ENCODE measurements at regions not wholly inside any gene's neighbourhood (a gene's known extent, or its start where the extent isn't known, plus 50 kb on each side); places are given as distances from the start of the nearest gene placed in this dataset.
"Not testable (repeated sequence)": the region's sequence is repeated elsewhere in the genome, so short reads cannot be mapped to it uniquely, and the experiment has no call there.

DNA sequence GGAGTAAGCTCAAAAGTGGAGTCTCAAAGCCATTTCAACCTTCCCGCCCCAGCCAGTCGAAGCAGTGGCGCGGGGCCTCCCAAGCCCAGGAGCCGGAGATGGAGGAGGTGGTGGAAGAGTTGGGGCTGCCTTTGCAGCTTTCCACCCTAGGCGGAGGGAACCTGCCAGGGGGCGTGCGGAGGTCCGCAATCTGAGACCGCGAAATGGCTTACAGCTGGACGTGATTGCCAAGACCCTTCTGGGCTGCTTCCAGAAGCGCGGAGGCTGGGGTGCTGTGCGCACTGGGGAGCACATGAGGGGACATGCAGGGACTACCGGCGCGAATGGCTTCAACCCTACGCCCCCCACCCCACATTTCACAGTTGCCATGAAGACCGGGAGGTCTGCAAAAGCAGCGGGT lies 86.2 kb downstream of the PRR15 start:
- H3K36me3 ChIP-seq (ENCODE audit: control insufficient read depth, insufficient read depth, low read length) = no peaks in the 10 kb centered on the region

DNA sequence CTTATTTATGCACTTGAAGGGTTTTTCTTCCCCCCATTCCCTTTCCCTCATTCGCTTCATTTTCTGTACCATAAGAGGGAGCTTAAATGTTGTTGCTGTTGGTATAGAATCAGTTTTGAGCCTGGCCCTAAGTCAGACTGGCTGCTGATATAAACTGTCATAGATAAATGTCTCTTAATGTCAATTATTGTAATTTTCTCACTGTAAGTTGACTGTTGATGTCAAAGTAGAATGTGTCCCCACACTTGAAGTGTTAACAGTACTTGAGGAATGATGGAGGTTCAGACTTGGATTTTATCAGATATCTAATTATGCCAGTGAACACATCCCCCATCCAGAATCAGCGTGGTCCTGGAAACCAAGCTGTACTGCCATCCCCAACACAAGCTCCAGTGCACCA lies 87.8 kb downstream of the PRR15 start:
- Histone ChIP-seq H3K4me2 (ENCODE audit: extremely low read depth, insufficient read depth, low read length) (no peak overlapping the region), H2AFZ (ENCODE audit: low read length) (no peak overlapping the region), H3K27me3 (ENCODE audit: control insufficient read depth, insufficient read depth, low read length) (no peaks in the 10 kb centered on the region), H3K9me3 (ENCODE audit: control insufficient read depth, insufficient read depth, low read depth, low read length) (no peaks in the 10 kb centered on the region), H3K4me3 (replicated peaks in 1 of 4; ENCODE audit: control extremely low read depth in 1 of 4, insufficient read depth in 1 of 4, low read depth in 3 of 4, low read length in 4 of 4) (no peak overlapping the region), H3K36me3 (ENCODE audit: control insufficient read depth, insufficient read depth, low read length) (no peaks in the 10 kb centered on the region), H3K79me2 (ENCODE audit: control insufficient read depth, insufficient read depth, low read length) (no peaks in the 10 kb centered on the region), H3K4me1 (ENCODE audit: control insufficient read depth, extremely low read depth, insufficient read depth, low read length) (no peaks in the 10 kb centered on the region), H3K9ac (ENCODE audit: insufficient read depth, low read length) (no peak overlapping the region), H3K27ac (ENCODE audit: insufficient read depth, low read length) (no peak overlapping the region), H4K20me1 (ENCODE audit: control insufficient read depth, extremely low read depth, insufficient read depth, low read length) (no peaks in the 10 kb centered on the region)
- no peak for DNase-seq (ENCODE audit: low read depth in 2 of 2)
- TF ChIP-seq EZH2 (IDR thresholded peaks at IDR 0.05; ENCODE audit: low read length, missing control alignments) = no peak
- TF ChIP-seq, protein P1, sequence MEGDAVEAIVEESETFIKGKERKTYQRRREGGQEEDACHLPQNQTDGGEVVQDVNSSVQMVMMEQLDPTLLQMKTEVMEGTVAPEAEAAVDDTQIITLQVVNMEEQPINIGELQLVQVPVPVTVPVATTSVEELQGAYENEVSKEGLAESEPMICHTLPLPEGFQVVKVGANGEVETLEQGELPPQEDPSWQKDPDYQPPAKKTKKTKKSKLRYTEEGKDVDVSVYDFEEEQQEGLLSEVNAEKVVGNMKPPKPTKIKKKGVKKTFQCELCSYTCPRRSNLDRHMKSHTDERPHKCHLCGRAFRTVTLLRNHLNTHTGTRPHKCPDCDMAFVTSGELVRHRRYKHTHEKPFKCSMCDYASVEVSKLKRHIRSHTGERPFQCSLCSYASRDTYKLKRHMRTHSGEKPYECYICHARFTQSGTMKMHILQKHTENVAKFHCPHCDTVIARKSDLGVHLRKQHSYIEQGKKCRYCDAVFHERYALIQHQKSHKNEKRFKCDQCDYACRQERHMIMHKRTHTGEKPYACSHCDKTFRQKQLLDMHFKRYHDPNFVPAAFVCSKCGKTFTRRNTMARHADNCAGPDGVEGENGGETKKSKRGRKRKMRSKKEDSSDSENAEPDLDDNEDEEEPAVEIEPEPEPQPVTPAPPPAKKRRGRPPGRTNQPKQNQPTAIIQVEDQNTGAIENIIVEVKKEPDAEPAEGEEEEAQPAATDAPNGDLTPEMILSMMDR (conservative IDR thresholded peaks at IDR 0.05 in 1 of 2, IDR thresholded peaks at IDR 0.05 in 1 of 2; ENCODE audit: low read depth in 1 of 2, low read length in 2 of 2) = no peak

More for the DNA sequence above, 86.2 kb downstream of the PRR15 start:
- Histone ChIP-seq H3K9me3 (ENCODE audit: control insufficient read depth, insufficient read depth, low read depth, low read length) (no peaks in the 10 kb centered on the region), H3K79me2 (ENCODE audit: control insufficient read depth, insufficient read depth, low read length) (no peaks in the 10 kb centered on the region), H3K4me3 (replicated peaks in 1 of 4; ENCODE audit: control extremely low read depth in 1 of 4, insufficient read depth in 1 of 4, low read depth in 3 of 4, low read length in 4 of 4) (no peak overlapping the region), H3K27ac (ENCODE audit: insufficient read depth, low read length) (no peak overlapping the region), H4K20me1 (ENCODE audit: control insufficient read depth, extremely low read depth, insufficient read depth, low read length) (no peaks in the 10 kb centered on the region), H3K4me2 (ENCODE audit: extremely low read depth, insufficient read depth, low read length) (no peak overlapping the region), H3K4me1 (ENCODE audit: control insufficient read depth, extremely low read depth, insufficient read depth, low read length) (no peaks in the 10 kb centered on the region), H2AFZ (ENCODE audit: low read length) (no peak overlapping the region), H3K9ac (ENCODE audit: insufficient read depth, low read length) (no peak overlapping the region), H3K27me3 (ENCODE audit: control insufficient read depth, insufficient read depth, low read length) (no peaks in the 10 kb centered on the region)
- DNase-seq (ENCODE audit: low read depth in 2 of 2) = no peak
- TF ChIP-seq EZH2 (IDR thresholded peaks at IDR 0.05; ENCODE audit: low read length, missing control alignments) = no peak
- TF ChIP-seq, protein P1 (conservative IDR thresholded peaks at IDR 0.05 in 1 of 2, IDR thresholded peaks at IDR 0.05 in 1 of 2; ENCODE audit: low read depth in 1 of 2, low read length in 2 of 2) = no peak

GRCh38 chr7:29652556-29652955 lies 88.9 kb downstream of the PRR15 start:
- Histone ChIP-seq H3K36me3 (ENCODE audit: control insufficient read depth, insufficient read depth, low read length) (no peaks in the 10 kb centered on the region), H3K79me2 (ENCODE audit: control insufficient read depth, insufficient read depth, low read length) (no peaks in the 10 kb centered on the region), H2AFZ (ENCODE audit: low read length) (no peak overlapping the region), H3K4me1 (ENCODE audit: control insufficient read depth, extremely low read depth, insufficient read depth, low read length) (no peaks in the 10 kb centered on the region), H4K20me1 (ENCODE audit: control insufficient read depth, extremely low read depth, insufficient read depth, low read length) (no peaks in the 10 kb centered on the region), H3K9me3 (ENCODE audit: control insufficient read depth, insufficient read depth, low read depth, low read length) (no peaks in the 10 kb centered on the region), H3K4me3 (replicated peaks in 1 of 4; ENCODE audit: control extremely low read depth in 1 of 4, insufficient read depth in 1 of 4, low read depth in 3 of 4, low read length in 4 of 4) (no peak overlapping the region), H3K27me3 (ENCODE audit: control insufficient read depth, insufficient read depth, low read length) (no peaks in the 10 kb centered on the region), H3K4me2 (ENCODE audit: extremely low read depth, insufficient read depth, low read length) (no peak overlapping the region), H3K27ac (ENCODE audit: insufficient read depth, low read length) (no peak overlapping the region), H3K9ac (ENCODE audit: insufficient read depth, low read length) (no peak overlapping the region)
- TF ChIP-seq, protein P1 (conservative IDR thresholded peaks at IDR 0.05 in 1 of 2, IDR thresholded peaks at IDR 0.05 in 1 of 2; ENCODE audit: low read depth in 1 of 2, low read length in 2 of 2) = no peak
- TF ChIP-seq EZH2 (IDR thresholded peaks at IDR 0.05; ENCODE audit: low read length, missing control alignments) = no peak
- no peak for DNase-seq (ENCODE audit: low read depth in 2 of 2)

GRCh38 chr7:29654340-29654739 lies 90.7 kb downstream of the PRR15 start:
- H3K9ac ChIP-seq (ENCODE audit: insufficient read depth, low read length); H3K9me3 ChIP-seq (ENCODE audit: control insufficient read depth, insufficient read depth, low read depth, low read length): not testable (repeated sequence)

More at GRCh38 chr7:29654340-29654739, 90.7 kb downstream of the PRR15 start:
- not testable (repeated sequence) for H3K27ac ChIP-seq (ENCODE audit: insufficient read depth, low read length); H3K4me1 ChIP-seq (ENCODE audit: control insufficient read depth, extremely low read depth, insufficient read depth, low read length); H3K27me3 ChIP-seq (ENCODE audit: control insufficient read depth, insufficient read depth, low read length); DNase-seq (ENCODE audit: low read depth in 2 of 2); H3K4me2 ChIP-seq (ENCODE audit: extremely low read depth, insufficient read depth, low read length); H3K79me2 ChIP-seq (ENCODE audit: control insufficient read depth, insufficient read depth, low read length); H3K36me3 ChIP-seq (ENCODE audit: control insufficient read depth, insufficient read depth, low read length); H4K20me1 ChIP-seq (ENCODE audit: control insufficient read depth, extremely low read depth, insufficient read depth, low read length); H2AFZ ChIP-seq (ENCODE audit: low read length); H3K4me3 ChIP-seq (replicated peaks in 1 of 4; ENCODE audit: control extremely low read depth in 1 of 4, insufficient read depth in 1 of 4, low read depth in 3 of 4, low read length in 4 of 4)
